A549 (cell line): ENCODE measurements at regions not wholly inside any gene's neighbourhood (a gene's known extent, or its start where the extent isn't known, plus 50 kb on each side); places are given as distances from the start of the nearest gene placed in this dataset.

Experiments used
- ATAC-seq, 2 experiments: fragments of 200-7000 bp in 1 of 2; fragments of >200 bp in 1 of 2; cut with Nextera tagmentation in 1 of 2; cut with Tn5 transposase in 1 of 2; 3 replicates each; pipeline versions ENCODE4 v1.8.0 to v1.9.1; 2018 to 2020; ENCODE audit warnings: mild to moderate bottlenecking in 1 of 2, moderate library complexity in 1 of 2
- CTCF ChIA-PET: fragments of 300-600 bp; sonication (Branson Sonifier 250); formaldehyde crosslinking; extraction: SDS; loops from one replicate; lab custom pipeline; 2021; ENCODE audit warnings: antibody characterized with exemption, inconsistent platforms; lab: Yijun Ruan, JAX
- POLR2A ChIA-PET: fragments of 350-600 bp; formaldehyde crosslinking; extraction: SDS; loops from one replicate; lab custom pipeline; 2021; ENCODE audit warnings: antibody characterized with exemption, inconsistent platforms; lab: Yijun Ruan, JAX
- DNase-seq, 2 experiments: peaks; one replicate each; pipeline versions ENCODE4 v3.0.0 to v3.0.0-alpha.2; 2011 to 2016; ENCODE audit warnings: low read depth in 1 of 2, low spot score in 1 of 2
- FAIRE-seq: peaks from 2 replicates; lab custom pipeline; 2011; peaks lifted over from hg19 to GRCh38; lab: Jason Lieb, UNC
- H3K27ac ChIP-seq, 2 experiments: fragments of >200 bp; sonication (Bioruptor Twin); formaldehyde crosslinking; 3 replicates each; pipeline ENCODE4 v1.5.1; 2016 to 2017
- H3K4me1 ChIP-seq: fragments of >200 bp; sonication (Bioruptor Twin); formaldehyde crosslinking; 3 replicates; pipeline ENCODE4 v1.6.1; 2016
- H3K4me2 ChIP-seq: fragments of >200 bp; sonication (Bioruptor Twin); formaldehyde crosslinking; 3 replicates; pipeline ENCODE4 v1.6.1; 2016
- H3K4me3 ChIP-seq: fragments of >200 bp; sonication (Bioruptor Twin); formaldehyde crosslinking; 3 replicates; pipeline ENCODE4 v1.5.1; 2016
- H3K9me3 ChIP-seq: fragments of >200 bp; sonication (Bioruptor Twin); formaldehyde crosslinking; 3 replicates; pipeline ENCODE4 v1.6.1; 2016
- BHLHE40 ChIP-seq: IDR thresholded peaks from 2 replicates; pipeline ENCODE4 v1.6.1; 2012; ENCODE audit warnings: low read depth, low read length, inconsistent platforms
- CBX2 ChIP-seq: fragments of 200-600 bp; sonication (generic); IDR thresholded peaks from 2 replicates; pipeline ENCODE4 v1.6.1; 2016; ENCODE audit warnings: low read depth, mild to moderate bottlenecking, borderline replicate concordance
- CBX8 ChIP-seq: fragments of 200-600 bp; sonication (generic); IDR thresholded peaks from 2 replicates; pipeline ENCODE4 v1.6.1; 2016
- CEBPB ChIP-seq, 2 experiments: fragments of >200 bp in 1 of 2; sonication (Bioruptor Twin) in 1 of 2; formaldehyde crosslinking in 1 of 2; IDR thresholded peaks; 2 replicates each; pipeline ENCODE4 v1.6.1; 2012 to 2016
- EHF ChIP-seq: fragments of 250-450 bp; sonication (Bioruptor Pico); IDR thresholded peaks from 2 replicates; pipeline ENCODE4 v1.5.0; 2020; ENCODE audit warnings: mild to moderate bottlenecking
- EHMT2 ChIP-seq: fragments of 200-600 bp; sonication (generic); IDR thresholded peaks from 2 replicates; pipeline ENCODE4 v1.6.1; 2016; ENCODE audit warnings: antibody characterized with exemption, low read depth, mild to moderate bottlenecking, moderate library complexity
- FOSB ChIP-seq: fragments of 250-450 bp; sonication (Bioruptor Pico); IDR thresholded peaks from 2 replicates; pipeline ENCODE4 v1.5.0; 2020; ENCODE audit warnings: mild to moderate bottlenecking, moderate library complexity
- FOSL2 ChIP-seq, 2 experiments: fragments of 450-650 bp in 1 of 2; fragments of >200 bp in 1 of 2; sonication (Bioruptor Twin) in 1 of 2; formaldehyde crosslinking; IDR thresholded peaks; 2 replicates each; pipeline versions ENCODE4 v1.5.0 to v1.6.1; 2016 to 2020; ENCODE audit warnings: mild to moderate bottlenecking in 1 of 2, moderate library complexity in 1 of 2
- GATA3 ChIP-seq: IDR thresholded peaks from 2 replicates; pipeline ENCODE4 v1.6.1; 2012; ENCODE audit warnings: borderline replicate concordance
- HOXA7 ChIP-seq: fragments of 250-450 bp; sonication (Bioruptor Pico); IDR thresholded peaks from 2 replicates; pipeline ENCODE4 v1.5.0; 2020; ENCODE audit warnings: mild to moderate bottlenecking, moderate library complexity
- HOXB5 ChIP-seq: fragments of 250-450 bp; sonication (Bioruptor Pico); IDR thresholded peaks from 2 replicates; pipeline ENCODE4 v1.5.0; 2020; ENCODE audit warnings: mild to moderate bottlenecking, moderate library complexity
- JUN ChIP-seq, 2 experiments: fragments of >200 bp; sonication (Bioruptor Twin); formaldehyde crosslinking; IDR thresholded peaks; 2 replicates in 1 of 2; 3 replicates in 1 of 2; pipeline ENCODE4 v1.6.1; 2016 to 2017
- JUNB ChIP-seq: fragments of >200 bp; sonication (Bioruptor Twin); formaldehyde crosslinking; IDR thresholded peaks from 2 replicates; pipeline ENCODE4 v1.6.1; 2016
- KDM1A ChIP-seq: fragments of 200-600 bp; sonication (generic); IDR thresholded peaks from 2 replicates; pipeline ENCODE4 v1.6.1; 2016; ENCODE audit warnings: low read depth, mild to moderate bottlenecking
- MAFK ChIP-seq: fragments of 450-650 bp; IDR thresholded peaks from 2 replicates; pipeline ENCODE4 v1.6.1; 2014; ENCODE audit not compliant: partially characterized antibody
- PHF8 ChIP-seq: fragments of 200-600 bp; sonication (generic); IDR thresholded peaks from 2 replicates; pipeline ENCODE4 v1.6.1; 2016; ENCODE audit warnings: low read depth, mild to moderate bottlenecking, antibody characterized with exemption, moderate library complexity, borderline replicate concordance
- POLR2AphosphoS2 ChIP-seq: conservative IDR thresholded peaks from 2 replicates; pipeline ENCODE4 v1.6.1; 2012; ENCODE audit warnings: low read length, improper control_type of control experiment, inconsistent platforms
- TFCP2L1 ChIP-seq: fragments of 250-450 bp; sonication (Bioruptor Pico); IDR thresholded peaks from 2 replicates; pipeline ENCODE4 v1.5.0; 2021; ENCODE audit warnings: mild to moderate bottlenecking
- TP53 ChIP-seq: fragments of 250-450 bp; sonication (Bioruptor Pico); IDR thresholded peaks from 2 replicates; pipeline ENCODE4 v1.5.0; 2021; ENCODE audit warnings: mild to moderate bottlenecking, moderate library complexity
- WGBS: methylation state at CpG from one replicate; pipeline ENCODE4 v1.1.6; 2017; ENCODE audit errors: missing lambda C conversion rate; 5-methylcytosine and 5-hydroxymethylcytosine counted together
- TF ChIP-seq, protein P1 (sequence below): IDR thresholded peaks from 2 replicates; pipeline ENCODE4 v1.6.1; 2012
- TF ChIP-seq, protein P2 (sequence below): fragments of >200 bp; sonication (Bioruptor Twin); formaldehyde crosslinking; IDR thresholded peaks from 3 replicates; pipeline ENCODE4 v1.5.1; 2016
- TF ChIP-seq, protein P3 (sequence below): fragments of 150-350 bp; IDR thresholded peaks from 2 replicates; pipeline ENCODE4 v1.6.1; 2014; ENCODE audit warnings: low read depth, mild to moderate bottlenecking, low read length
- TF ChIP-seq, protein P4 (sequence below): fragments of >200 bp; sonication (Bioruptor Twin); formaldehyde crosslinking; IDR thresholded peaks from 3 replicates; pipeline ENCODE4 v1.6.1; 2016

DNA sequence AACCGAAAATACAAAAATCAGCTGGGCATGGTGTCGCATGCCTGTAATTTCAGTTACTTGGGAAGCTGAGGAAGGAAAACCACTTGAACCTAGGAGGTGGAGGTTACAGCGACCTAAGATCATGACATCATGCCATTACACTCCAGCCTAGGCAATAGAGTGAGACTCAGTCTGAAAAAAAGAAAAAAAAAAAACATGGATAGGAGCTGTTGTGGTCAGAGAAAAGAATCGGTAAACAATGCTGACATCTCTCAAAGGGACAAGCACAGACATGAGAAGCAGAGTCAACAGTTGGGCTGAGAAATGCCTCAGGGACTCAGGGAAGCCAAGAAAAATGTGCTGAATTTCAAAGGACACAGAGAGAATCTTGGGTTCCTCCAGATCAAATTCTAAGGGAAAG is 236.9 kb upstream of the USP9Y start:
- H3K9me3 ChIP-seq = no peaks in the 10 kb centered on the region
- TF ChIP-seq BHLHE40 (no peak), EHMT2 (no peak), CBX8 (no peak), CBX2 (no peak), CEBPB (IDR thresholded peaks at IDR 0.05) (no peak), JUN (IDR thresholded peaks at IDR 0.05) (no peak), KDM1A (no peak), MAFK (no peak), HOXA7 (no peak), POLR2AphosphoS2 (no peak), JUNB (no peak), FOSL2 (IDR thresholded peaks at IDR 0.05) (no peak), FOSL2 (CRISPR knock-in tag; IDR thresholded peaks at IDR 0.05) (no peak), TFCP2L1 (CRISPR knock-in tag) (no peak), HOXB5 (no peak), PHF8 (no peak), GATA3 (no peak), EHF (CRISPR knock-in tag) (no peak)
- TF ChIP-seq, protein P1, sequence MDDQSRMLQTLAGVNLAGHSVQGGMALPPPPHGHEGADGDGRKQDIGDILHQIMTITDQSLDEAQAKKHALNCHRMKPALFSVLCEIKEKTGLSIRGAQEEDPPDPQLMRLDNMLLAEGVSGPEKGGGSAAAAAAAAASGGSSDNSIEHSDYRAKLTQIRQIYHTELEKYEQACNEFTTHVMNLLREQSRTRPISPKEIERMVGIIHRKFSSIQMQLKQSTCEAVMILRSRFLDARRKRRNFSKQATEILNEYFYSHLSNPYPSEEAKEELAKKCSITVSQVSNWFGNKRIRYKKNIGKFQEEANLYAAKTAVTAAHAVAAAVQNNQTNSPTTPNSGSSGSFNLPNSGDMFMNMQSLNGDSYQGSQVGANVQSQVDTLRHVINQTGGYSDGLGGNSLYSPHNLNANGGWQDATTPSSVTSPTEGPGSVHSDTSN = no peak
- TF ChIP-seq, protein P2, sequence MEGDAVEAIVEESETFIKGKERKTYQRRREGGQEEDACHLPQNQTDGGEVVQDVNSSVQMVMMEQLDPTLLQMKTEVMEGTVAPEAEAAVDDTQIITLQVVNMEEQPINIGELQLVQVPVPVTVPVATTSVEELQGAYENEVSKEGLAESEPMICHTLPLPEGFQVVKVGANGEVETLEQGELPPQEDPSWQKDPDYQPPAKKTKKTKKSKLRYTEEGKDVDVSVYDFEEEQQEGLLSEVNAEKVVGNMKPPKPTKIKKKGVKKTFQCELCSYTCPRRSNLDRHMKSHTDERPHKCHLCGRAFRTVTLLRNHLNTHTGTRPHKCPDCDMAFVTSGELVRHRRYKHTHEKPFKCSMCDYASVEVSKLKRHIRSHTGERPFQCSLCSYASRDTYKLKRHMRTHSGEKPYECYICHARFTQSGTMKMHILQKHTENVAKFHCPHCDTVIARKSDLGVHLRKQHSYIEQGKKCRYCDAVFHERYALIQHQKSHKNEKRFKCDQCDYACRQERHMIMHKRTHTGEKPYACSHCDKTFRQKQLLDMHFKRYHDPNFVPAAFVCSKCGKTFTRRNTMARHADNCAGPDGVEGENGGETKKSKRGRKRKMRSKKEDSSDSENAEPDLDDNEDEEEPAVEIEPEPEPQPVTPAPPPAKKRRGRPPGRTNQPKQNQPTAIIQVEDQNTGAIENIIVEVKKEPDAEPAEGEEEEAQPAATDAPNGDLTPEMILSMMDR = no peak
- TF ChIP-seq, protein P3, sequence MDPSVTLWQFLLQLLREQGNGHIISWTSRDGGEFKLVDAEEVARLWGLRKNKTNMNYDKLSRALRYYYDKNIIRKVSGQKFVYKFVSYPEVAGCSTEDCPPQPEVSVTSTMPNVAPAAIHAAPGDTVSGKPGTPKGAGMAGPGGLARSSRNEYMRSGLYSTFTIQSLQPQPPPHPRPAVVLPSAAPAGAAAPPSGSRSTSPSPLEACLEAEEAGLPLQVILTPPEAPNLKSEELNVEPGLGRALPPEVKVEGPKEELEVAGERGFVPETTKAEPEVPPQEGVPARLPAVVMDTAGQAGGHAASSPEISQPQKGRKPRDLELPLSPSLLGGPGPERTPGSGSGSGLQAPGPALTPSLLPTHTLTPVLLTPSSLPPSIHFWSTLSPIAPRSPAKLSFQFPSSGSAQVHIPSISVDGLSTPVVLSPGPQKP = no peak
- TF ChIP-seq, all 56 proteins: peak for 0
- no peaks in the 10 kb centered on the region for H3K4me1 ChIP-seq
- FAIRE-seq (no peak), ATAC-seq (no peak), DNase-seq (no peak)
- no peak overlapping the region for H3K4me2 ChIP-seq
- ChIA-PET CTCF (no interaction called here), POLR2A (no interaction called here)
- WGBS = 39% methylated on average over 2 of the region's 4 CpGs
- no peak overlapping the region for H3K27ac ChIP-seq
- H3K4me3 ChIP-seq = no peak overlapping the region

DNA sequence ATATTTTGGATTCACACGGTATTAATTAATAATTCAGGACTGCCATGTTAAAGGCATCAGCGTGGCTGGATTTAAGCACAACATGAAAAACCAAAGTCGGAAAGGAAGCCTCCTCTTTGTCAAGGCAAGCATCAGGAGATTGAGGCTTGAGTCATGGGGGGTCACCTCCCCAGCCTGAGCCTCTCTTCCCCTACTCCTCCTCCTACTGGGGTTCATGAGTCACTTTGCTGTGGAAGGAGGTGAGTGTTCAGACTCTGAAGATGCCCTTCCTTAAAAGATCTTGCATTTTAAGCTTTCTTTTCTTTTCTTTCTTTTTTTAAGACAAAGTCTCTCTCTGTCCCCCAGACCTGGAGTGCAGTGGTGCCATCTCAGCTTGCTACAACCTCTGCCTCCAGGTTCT is 235.3 kb upstream of the USP9Y start:
- H3K27ac ChIP-seq = no peak overlapping the region
- ChIA-PET POLR2A (no interaction called here), CTCF (no interaction called here)
- no peak overlapping the region for H3K4me3 ChIP-seq
- no peaks in the 10 kb centered on the region for H3K9me3 ChIP-seq
- H3K4me1 ChIP-seq = no peaks in the 10 kb centered on the region
- TF ChIP-seq, protein P1 = no peak
- TF ChIP-seq, protein P3 = no peak
- no peak for TF ChIP-seq FOSB
- TF ChIP-seq, protein P4, sequence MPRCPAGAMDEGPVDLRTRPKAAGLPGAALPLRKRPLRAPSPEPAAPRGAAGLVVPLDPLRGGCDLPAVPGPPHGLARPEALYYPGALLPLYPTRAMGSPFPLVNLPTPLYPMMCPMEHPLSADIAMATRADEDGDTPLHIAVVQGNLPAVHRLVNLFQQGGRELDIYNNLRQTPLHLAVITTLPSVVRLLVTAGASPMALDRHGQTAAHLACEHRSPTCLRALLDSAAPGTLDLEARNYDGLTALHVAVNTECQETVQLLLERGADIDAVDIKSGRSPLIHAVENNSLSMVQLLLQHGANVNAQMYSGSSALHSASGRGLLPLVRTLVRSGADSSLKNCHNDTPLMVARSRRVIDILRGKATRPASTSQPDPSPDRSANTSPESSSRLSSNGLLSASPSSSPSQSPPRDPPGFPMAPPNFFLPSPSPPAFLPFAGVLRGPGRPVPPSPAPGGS = no peak
- no peak for TF ChIP-seq TP53 (CRISPR knock-in tag)
- no peak for TF ChIP-seq CBX2
- FAIRE-seq = no peak
- H3K4me2 ChIP-seq = no peak overlapping the region
- no peak for DNase-seq
- 19% methylated on average over 3 of the region's 3 CpGs for WGBS
- no peak for ATAC-seq
